ENCODE measurements at regions not wholly inside any gene's neighbourhood (a gene's known extent, or its start where the extent isn't known, plus 50 kb on each side); places are given as distances from the start of the nearest gene placed in this dataset.

DNA sequence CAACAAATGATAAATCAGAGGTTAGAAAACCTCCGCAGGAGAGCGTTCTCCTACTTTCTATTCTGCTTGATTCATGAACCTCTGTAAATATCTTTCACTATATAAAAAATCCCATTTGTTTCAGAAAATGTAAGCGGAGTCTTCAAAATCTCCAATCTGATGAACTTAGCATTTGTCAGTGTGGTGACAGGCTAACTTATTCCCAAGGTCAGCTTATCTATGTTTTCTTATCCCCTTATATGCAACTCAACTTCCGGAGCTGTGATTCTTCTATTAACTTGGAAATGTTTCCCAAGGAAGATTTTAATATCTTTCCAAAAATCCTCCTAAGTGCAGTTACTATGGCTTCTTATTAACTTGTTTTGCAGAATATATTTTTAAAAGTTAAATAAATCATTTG lies 87.5 kb upstream of the C1QTNF7 start:
- TF ChIP-seq, protein P1, sequence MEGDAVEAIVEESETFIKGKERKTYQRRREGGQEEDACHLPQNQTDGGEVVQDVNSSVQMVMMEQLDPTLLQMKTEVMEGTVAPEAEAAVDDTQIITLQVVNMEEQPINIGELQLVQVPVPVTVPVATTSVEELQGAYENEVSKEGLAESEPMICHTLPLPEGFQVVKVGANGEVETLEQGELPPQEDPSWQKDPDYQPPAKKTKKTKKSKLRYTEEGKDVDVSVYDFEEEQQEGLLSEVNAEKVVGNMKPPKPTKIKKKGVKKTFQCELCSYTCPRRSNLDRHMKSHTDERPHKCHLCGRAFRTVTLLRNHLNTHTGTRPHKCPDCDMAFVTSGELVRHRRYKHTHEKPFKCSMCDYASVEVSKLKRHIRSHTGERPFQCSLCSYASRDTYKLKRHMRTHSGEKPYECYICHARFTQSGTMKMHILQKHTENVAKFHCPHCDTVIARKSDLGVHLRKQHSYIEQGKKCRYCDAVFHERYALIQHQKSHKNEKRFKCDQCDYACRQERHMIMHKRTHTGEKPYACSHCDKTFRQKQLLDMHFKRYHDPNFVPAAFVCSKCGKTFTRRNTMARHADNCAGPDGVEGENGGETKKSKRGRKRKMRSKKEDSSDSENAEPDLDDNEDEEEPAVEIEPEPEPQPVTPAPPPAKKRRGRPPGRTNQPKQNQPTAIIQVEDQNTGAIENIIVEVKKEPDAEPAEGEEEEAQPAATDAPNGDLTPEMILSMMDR (IDR thresholded peaks at IDR 0.05; ENCODE audit: extremely low read depth, low read depth, low read length): no peak
- Histone ChIP-seq H3K79me2 (ENCODE audit: insufficient read depth, low read length) (no peaks in the 10 kb centered on the region), H3K4me2 (ENCODE audit: insufficient read depth, low read length) (no peak overlapping the region), H2AFZ (ENCODE audit: low read length) (no peak overlapping the region), H3K4me3 (ENCODE audit: insufficient read depth, low read length) (no peak overlapping the region), H3K4me1 (ENCODE audit: insufficient read depth, low read length) (peaks cover 7% of the 10 kb centered on the region), H3K27ac (ENCODE audit: low read depth, low read length) (no peak overlapping the region), H3K27me3 (ENCODE audit: insufficient read depth, low read length) (peaks cover 5% of the 10 kb centered on the region), H4K20me1 (ENCODE audit: insufficient read depth, low read length) (no peaks in the 10 kb centered on the region), H3K36me3 (ENCODE audit: insufficient read depth, low read length) (no peaks in the 10 kb centered on the region), H3K9me3 (ENCODE audit: low read depth, low read length) (no peaks in the 10 kb centered on the region)
- DNase-seq (ENCODE audit: insufficient read length, low spot score, missing footprints): no peak

DNA sequence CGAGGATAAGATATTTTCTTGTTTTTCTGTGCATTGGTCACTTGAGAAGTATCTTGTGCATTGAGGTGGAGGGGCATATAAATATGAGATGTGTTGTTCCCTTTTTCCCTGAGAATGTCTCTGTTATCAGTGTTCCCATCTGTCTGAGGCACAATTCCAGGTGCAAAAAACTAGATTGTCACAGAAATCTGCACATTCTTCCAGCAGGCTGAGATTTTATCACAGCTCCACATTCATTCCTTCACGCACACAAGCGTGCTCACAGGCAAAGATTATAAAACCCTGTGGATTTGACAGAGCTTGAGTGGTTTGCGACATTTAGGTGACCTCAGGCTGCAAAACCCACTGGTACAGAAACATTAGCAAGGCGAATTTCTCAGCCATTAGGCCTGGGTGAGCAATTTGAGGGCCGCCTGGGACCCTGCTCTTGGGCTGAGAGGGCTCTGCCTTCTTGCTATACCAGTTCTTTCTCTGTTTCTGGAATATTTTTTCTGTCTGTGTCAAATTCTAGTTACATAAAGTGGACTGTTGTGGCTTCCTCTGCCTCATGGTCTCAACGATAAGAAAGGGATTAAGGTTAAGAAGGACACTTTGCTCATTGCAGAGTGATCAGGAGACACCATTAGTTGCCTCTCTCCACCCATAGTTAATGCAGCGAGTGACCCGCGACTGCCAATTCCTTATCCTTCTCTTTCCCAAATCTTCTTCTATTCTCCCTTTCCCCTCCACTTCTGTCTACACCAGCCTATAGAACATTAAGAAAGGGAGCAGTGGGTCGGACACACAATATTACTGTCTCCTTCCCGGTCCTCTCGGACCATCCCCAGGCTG lies 86.7 kb upstream of the C1QTNF7 start:
- H3K4me1 ChIP-seq (ENCODE audit: insufficient read depth, low read length): peaks cover 7% of the 10 kb centered on the region
- peaks cover 5% of the 10 kb centered on the region for H3K27me3 ChIP-seq (ENCODE audit: insufficient read depth, low read length)

DNA sequence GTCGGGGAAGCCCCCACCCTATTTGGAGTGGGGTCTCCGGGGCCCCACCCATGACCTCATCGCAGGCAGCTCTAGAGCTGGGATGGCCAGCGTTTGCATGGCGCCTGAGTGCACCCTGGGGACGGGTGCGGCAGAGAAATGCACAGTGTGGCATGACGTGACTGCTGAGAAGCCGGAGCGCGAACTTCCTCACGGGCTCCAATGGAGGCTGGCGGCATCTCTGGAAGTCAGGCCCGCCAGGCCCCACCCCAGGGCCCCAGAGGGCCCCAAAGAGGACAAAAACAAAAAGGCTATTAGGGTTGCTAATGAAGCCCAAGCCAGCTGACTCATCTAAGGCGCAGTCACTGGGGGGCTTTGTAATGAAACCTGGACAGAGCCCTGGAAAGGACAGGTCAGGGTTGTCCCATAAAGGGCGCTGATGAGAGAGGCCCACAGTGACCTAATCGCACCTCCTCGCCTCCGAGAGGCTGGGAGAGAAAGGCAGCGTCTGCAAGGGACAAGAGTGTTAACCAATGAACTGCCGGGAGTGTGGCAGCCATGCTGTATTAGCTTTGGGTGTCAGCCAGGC lies 86.0 kb upstream of the C1QTNF7 start:
- H3K36me3 ChIP-seq (ENCODE audit: insufficient read depth, low read length): no peaks in the 10 kb centered on the region
- no peaks in the 10 kb centered on the region for H3K9me3 ChIP-seq (ENCODE audit: low read depth, low read length)
- no peaks in the 10 kb centered on the region for H3K4me1 ChIP-seq (ENCODE audit: insufficient read depth, low read length)
- H3K27me3 ChIP-seq (ENCODE audit: insufficient read depth, low read length): peaks cover 5% of the 10 kb centered on the region
- no peaks in the 10 kb centered on the region for H4K20me1 ChIP-seq (ENCODE audit: insufficient read depth, low read length)
- H3K27ac ChIP-seq (ENCODE audit: low read depth, low read length): no peak overlapping the region
- no peak overlapping the region for H2AFZ ChIP-seq (ENCODE audit: low read length)
- H3K79me2 ChIP-seq (ENCODE audit: insufficient read depth, low read length): no peaks in the 10 kb centered on the region
- H3K4me3 ChIP-seq (ENCODE audit: insufficient read depth, low read length): no peak overlapping the region
- no peak for DNase-seq (ENCODE audit: insufficient read length, low spot score, missing footprints)
- no peak overlapping the region for H3K4me2 ChIP-seq (ENCODE audit: insufficient read depth, low read length)
- TF ChIP-seq, protein P1 (IDR thresholded peaks at IDR 0.05; ENCODE audit: extremely low read depth, low read depth, low read length): no peak

More for the DNA sequence above, 86.7 kb upstream of the C1QTNF7 start:
- H3K36me3 ChIP-seq (ENCODE audit: insufficient read depth, low read length): no peaks in the 10 kb centered on the region
- DNase-seq (ENCODE audit: insufficient read length, low spot score, missing footprints): no peak
- H3K27ac ChIP-seq (ENCODE audit: low read depth, low read length): no peak overlapping the region
- H3K4me2 ChIP-seq (ENCODE audit: insufficient read depth, low read length): no peak overlapping the region
- no peak overlapping the region for H3K4me3 ChIP-seq (ENCODE audit: insufficient read depth, low read length)
- H3K79me2 ChIP-seq (ENCODE audit: insufficient read depth, low read length): no peaks in the 10 kb centered on the region
- H3K9me3 ChIP-seq (ENCODE audit: low read depth, low read length): no peaks in the 10 kb centered on the region
- TF ChIP-seq, protein P1 (IDR thresholded peaks at IDR 0.05; ENCODE audit: extremely low read depth, low read depth, low read length): no peak
- H2AFZ ChIP-seq (ENCODE audit: low read length): no peak overlapping the region
- no peaks in the 10 kb centered on the region for H4K20me1 ChIP-seq (ENCODE audit: insufficient read depth, low read length)

DNA sequence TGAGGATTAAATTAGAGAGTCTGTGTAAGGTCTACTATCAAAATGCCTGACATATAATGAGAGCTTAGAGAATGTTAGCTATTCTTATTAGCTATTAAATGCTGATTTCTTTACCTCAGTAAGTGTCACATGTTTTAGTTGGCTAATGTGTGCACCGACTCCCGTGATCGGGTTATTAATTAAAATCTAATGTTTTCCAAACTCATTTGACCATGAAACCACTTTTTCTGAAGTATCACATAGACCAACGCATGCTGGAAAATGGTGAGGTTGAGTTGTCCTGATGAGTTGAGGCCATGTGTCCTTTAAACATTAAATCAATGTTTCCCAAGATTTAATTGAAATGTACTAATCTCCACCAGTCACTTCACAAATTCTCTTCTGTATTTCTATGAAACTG lies 84.8 kb upstream of the C1QTNF7 start:
- Histone ChIP-seq H3K27me3 (ENCODE audit: insufficient read depth, low read length) (peaks cover 5% of the 10 kb centered on the region), H3K9me3 (ENCODE audit: low read depth, low read length) (no peaks in the 10 kb centered on the region), H3K4me2 (ENCODE audit: insufficient read depth, low read length) (no peak overlapping the region), H3K79me2 (ENCODE audit: insufficient read depth, low read length) (no peaks in the 10 kb centered on the region), H3K27ac (ENCODE audit: low read depth, low read length) (no peak overlapping the region), H2AFZ (ENCODE audit: low read length) (no peak overlapping the region), H3K4me3 (ENCODE audit: insufficient read depth, low read length) (no peak overlapping the region), H3K4me1 (ENCODE audit: insufficient read depth, low read length) (no peaks in the 10 kb centered on the region), H3K36me3 (ENCODE audit: insufficient read depth, low read length) (no peaks in the 10 kb centered on the region), H4K20me1 (ENCODE audit: insufficient read depth, low read length) (no peaks in the 10 kb centered on the region)
- DNase-seq (ENCODE audit: insufficient read length, low spot score, missing footprints): no peak
- TF ChIP-seq, protein P1 (IDR thresholded peaks at IDR 0.05; ENCODE audit: extremely low read depth, low read depth, low read length): no peak
